Islet precursor cell (in vitro differentiated cells): ENCODE measurements at regions not wholly inside any gene's neighbourhood (a gene's known extent, or its start where the extent isn't known, plus 50 kb on each side); places are given as distances from the start of the nearest gene placed in this dataset.
A peak's percentile ranks its signal among the peaks of the same experiment; 100 is the strongest.
"Not testable (repeated sequence)": the region's sequence is repeated elsewhere in the genome, so short reads cannot be mapped to it uniquely, and the experiment has no call there.

Source experiments
- DNase-seq: peaks from one replicate; pipeline ENCODE4 v3.0.0-alpha.2; 2018

- DNase-seq = no peak
These were observed 414.5 kb downstream of the ACTL7B start for GRCh38 chr9:108441251-108441650.

- DNase-seq = no peak
These were observed 415.8 kb downstream of the ACTL7B start for GRCh38 chr9:108439947-108440346.

- no peak for DNase-seq
These were observed 418.1 kb downstream of the ACTL7B start for GRCh38 chr9:108437656-108438055.

- DNase-seq = no peak
These were observed 419.3 kb downstream of the ACTL7B start for GRCh38 chr9:108436448-108436847.

- no peak for DNase-seq
These were observed 421.3 kb downstream of the ACTL7B start for GRCh38 chr9:108434502-108434901.

GRCh38 chr9:108434036-108434435 is 421.8 kb downstream of the ACTL7B start:
- DNase-seq = no peak

DNA sequence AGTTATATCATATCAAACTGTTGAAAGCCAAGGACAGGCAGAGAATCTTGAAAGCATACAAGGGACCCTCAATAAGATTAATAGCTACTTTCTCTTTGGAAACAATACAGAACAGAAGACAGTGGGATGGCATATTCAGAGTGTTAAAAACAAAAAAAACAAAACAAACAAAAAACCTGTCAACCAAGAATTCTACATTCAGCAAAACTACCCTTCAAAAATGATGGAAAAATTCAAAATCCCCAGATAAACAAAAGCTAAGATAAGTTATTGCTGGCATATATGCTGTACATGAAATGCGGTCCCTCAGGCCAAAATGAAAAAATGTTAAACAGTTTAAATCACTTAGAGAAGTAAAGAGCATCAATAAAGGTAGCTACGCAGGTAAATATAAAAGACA is 425.1 kb downstream of the ACTL7B start:
- DNase-seq = no peak

- DNase-seq = no peak
These were observed 428.0 kb downstream of the ACTL7B start for GRCh38 chr9:108427751-108428150.

DNA sequence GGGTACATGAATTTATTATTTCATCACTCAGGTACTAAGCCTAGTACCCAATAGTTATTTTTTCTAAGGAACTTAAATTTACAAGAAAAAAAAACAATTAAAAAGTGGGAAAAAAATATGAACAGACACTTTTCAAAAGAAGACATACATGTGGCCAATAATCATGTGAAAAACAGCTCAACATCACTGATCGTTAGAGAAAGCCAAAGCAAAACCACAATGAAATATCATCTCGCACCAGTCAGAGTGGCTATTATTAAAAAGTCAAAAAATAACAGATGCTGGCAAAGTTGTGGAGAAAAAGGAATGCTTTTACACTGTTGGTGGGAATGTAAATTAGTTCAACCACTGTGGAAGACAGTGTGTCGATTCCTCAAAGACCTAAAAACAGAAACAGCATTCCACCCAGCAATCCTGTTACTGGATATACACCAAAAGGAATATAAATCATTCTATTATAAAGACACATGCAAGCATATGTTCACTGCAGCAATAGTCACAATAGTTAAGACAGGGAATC is 429.3 kb downstream of the ACTL7B start:
- not testable (repeated sequence) for DNase-seq

DNA sequence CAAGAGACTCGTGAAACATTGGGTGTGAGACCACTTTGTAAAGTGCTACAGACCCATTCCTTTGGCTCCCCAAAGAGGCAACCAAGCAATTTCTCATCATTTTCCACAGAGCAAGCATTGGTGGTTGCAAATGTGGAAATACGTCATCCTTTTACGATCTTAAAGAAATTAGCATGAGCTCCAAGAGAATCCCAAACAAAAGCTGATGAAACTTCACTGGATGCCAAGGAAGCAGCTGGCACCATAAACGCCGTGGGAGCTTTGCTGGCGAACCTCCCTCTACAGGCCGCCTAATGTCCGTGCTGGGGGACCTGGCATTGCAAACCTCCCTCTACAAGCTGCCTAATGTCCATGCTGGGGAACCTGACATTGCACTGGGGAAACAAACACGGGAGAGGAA is 432.4 kb downstream of the ACTL7B start:
- DNase-seq = no peak

GRCh38 chr9:108419379-108419778 is 436.4 kb downstream of the ACTL7B start:
- no peak for DNase-seq

- DNase-seq = no peak
These were observed 438.1 kb downstream of the ACTL7B start for GRCh38 chr9:108417726-108418125.

DNA sequence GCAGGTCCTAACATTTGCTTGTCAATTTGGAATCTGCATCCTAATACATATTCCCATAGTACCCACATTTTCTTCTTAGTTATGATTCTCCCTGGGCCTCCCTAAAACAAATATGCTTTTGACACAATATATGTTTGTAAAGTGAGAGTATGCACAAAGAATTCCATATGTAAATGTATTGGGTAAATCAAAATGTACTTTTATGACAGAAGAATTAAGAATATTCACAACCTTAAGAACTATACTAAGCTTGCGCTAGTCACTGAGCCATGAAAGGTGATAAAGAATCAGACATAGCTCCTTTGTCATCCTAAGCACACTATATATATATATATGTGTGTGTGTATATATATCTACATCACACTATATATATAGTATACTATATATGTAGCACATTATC is 438.5 kb downstream of the ACTL7B start:
- no peak for DNase-seq

DNA sequence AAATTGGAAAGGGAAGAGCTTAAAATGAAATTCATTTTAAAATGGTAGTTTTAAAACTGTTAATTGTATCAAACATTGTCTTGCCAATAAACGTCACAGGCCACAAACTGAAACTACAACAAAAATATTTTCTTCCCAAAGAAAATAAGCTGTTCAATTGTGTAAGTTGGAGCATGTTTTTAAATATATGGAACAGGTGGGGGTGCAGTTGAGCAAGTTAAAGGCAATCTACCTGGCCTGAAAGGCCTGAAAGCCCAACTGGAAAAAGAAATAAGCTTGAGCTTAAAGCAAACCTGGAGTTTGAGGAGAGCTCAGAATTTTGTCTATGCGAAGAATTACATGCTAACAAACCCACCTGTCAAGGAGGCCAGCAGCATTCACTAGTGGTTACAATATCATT is 439.5 kb downstream of the ACTL7B start:
- DNase-seq = no peak

GRCh38 chr9:108413809-108414208 is 442.0 kb downstream of the ACTL7B start:
- no peak for DNase-seq

- peak; percentile 82 for DNase-seq
These were observed 443.0 kb downstream of the ACTL7B start for GRCh38 chr9:108412755-108413154.

- DNase-seq = no peak
These were observed 444.2 kb downstream of the ACTL7B start for GRCh38 chr9:108411632-108412031.

DNA sequence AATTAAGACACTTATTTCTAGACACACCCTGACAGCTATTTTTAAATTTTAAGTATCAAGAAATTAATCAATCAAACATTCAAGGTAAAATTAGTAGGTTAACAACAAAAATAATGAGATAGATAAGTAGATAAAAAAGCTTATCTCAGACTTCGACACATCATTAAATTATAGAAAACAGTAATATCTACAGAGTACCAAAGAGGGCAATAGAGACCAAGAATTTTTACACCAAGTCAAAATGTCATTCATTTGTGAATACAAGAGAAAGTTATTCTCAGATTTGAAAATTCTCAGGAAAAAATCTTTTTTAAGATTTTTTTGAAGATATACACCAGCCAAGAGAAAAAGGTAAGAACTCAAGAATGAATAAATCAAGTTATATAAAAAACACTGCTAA is 445.6 kb downstream of the ACTL7B start:
- no peak for DNase-seq

DNA sequence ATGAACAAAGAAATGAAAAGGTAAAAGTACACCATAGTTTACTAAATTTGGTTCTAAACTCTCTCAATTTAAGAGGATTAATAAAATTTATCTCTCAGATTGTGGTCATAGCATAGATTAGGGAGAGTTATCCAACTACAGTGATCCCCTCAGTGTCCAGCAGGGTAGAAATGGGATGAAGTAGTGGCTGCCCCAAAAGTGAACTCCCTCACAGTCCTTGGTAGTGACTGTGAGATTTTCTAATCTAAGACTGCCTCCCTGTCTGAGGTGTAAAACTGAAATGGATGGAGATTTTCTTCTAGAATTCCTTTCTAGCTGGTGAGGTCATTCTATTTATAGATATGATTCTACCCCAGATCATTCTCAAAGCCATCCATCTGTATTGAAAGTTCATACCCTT is 455.5 kb downstream of the ACTL7B start:
- no peak for DNase-seq

DNA sequence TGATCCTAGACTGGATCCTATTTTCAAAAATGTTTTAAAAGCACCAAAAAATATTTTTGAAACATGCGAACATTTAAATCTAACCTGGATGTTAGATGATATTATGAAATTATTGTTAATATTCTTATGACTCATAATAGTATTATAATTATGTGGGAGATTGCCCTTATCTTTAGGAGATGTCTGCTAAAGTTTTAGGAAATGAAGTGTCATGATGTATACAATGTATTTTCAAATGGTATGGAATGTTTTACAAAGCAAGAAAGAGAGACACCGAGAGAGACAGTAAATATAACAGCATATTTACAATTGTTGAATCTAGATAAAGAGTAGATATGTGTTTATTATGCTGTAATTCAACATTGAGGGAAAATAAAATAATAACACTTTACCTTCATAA is 455.9 kb downstream of the ACTL7B start:
- DNase-seq = no peak

GRCh38 chr9:108397286-108397685 is 458.5 kb downstream of the ACTL7B start:
- no peak for DNase-seq

GRCh38 chr9:108396611-108397010 is 459.2 kb downstream of the ACTL7B start:
- no peak for DNase-seq

DNA sequence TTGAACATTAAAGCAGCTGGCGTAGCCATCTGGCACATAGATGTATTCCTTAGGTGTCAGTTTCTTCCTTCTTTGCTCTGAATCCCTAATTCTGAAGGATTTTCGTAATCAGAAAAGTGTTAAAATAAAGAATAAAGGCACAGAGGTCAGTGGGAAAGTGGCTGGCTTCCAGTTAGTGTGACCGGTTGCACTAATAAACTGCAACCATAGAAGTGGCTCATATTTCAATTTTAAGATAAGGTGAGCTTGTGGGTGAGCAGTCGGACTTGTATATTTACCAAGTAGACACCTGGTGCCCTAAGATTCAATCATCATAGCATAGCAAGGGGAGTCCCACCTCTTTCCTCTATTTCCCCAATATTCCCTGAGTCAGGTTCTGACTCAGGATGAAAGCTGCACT is 459.6 kb downstream of the ACTL7B start:
- DNase-seq = no peak

DNA sequence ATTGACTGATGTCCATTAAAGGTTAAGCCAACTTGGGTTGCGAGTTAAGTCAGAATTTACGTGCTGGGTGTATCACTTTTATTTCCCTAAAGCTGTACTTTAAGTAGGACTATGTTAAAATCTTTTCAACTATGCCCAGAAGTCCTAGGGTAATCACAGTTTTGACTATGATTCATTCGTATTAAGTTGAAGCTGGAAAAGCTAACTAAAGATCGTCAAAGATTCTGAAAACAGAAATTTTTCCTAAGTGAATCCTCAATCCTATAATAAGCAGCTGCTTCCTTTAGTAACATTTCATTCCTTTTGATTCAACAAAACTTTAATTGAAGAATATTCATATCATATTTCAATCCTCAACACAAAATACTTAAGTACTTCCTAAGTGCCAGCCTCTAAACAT is 460.4 kb downstream of the ACTL7B start:
- no peak for DNase-seq

DNA sequence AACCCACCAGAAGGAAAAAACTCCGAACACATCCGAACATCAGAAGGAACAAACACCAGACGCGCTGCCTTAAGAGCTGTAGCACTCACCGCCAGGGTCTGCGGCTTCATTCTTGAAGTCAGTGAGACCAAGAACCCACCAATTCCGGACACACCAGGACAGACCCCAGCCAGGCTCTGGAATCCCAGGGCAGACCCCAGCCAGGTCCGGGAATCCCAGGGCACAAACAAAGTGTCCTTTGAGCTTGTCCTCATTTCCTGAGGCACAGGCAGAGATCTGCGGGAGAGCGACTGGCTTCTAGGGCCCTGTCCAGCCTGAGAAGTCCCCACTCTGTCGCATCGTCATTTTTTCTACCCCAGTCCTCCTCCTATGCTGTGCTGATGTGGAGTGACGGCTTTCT is 461.1 kb downstream of the ACTL7B start:
- peak; percentile 71 for DNase-seq

GRCh38 chr9:108393481-108394001 is 462.2 kb downstream of the ACTL7B start:
- not testable (repeated sequence) for DNase-seq
